Activated B cell treated with CpG ODN at 0.5 μM for 24 hours (primary cell): ENCODE measurements at regions not wholly inside any gene's neighbourhood (a gene's known extent, or its start where the extent isn't known, plus 50 kb on each side); places are given as distances from the start of the nearest gene placed in this dataset.

Source experiments
- ATAC-seq: fragments of 200-7000 bp; cut with Tn5 transposase; one replicate; pipeline ENCODE4 v1.10.0; 2021; ENCODE audit warnings: low read depth, mild to moderate bottlenecking, moderate library complexity
- CTCF ChIA-PET: fragments of 350-600 bp; sonication (Branson Sonifier 250); formaldehyde crosslinking; loops from one replicate; lab custom pipeline; 2021; ENCODE audit warnings: antibody characterized with exemption; lab: Charles Lee
- POLR2A ChIA-PET: fragments of 350-600 bp; sonication (Branson Sonifier 250); formaldehyde crosslinking; loops from one replicate; lab custom pipeline; 2021; ENCODE audit warnings: antibody characterized with exemption; lab: Charles Lee
- DNase-seq: peaks from one replicate; pipeline ENCODE4 v3.0.0; 2022
- H3K27ac Mint-ChIP-seq: one replicate; pipeline ENCODE4 v1.8.0; 2020; ENCODE audit warnings: mixed read lengths
- H3K27me3 Mint-ChIP-seq: one replicate; pipeline ENCODE4 v1.8.0; 2021; ENCODE audit warnings: mixed read lengths
- H3K36me3 Mint-ChIP-seq: one replicate; pipeline ENCODE4 v1.8.0; 2021; ENCODE audit warnings: low read depth, mixed read lengths
- H3K4me1 Mint-ChIP-seq: one replicate; pipeline ENCODE4 v1.8.0; 2021; ENCODE audit warnings: mixed read lengths
- H3K4me3 Mint-ChIP-seq: one replicate; pipeline ENCODE4 v1.8.0; 2020; ENCODE audit warnings: mild to moderate bottlenecking, mixed read lengths
- H3K9me3 Mint-ChIP-seq: one replicate; pipeline ENCODE4 v1.8.0; 2020; ENCODE audit warnings: mixed read lengths
- intact Hi-C: fragments of 100-400 bp; cut with micrococcal nuclease; formaldehyde crosslinking; loops from one replicate; pipeline ENCODE4 v1.15.1; 2024
- TF ChIP-seq, protein P1 (sequence below): fragments of 200-600 bp; IDR thresholded peaks from one replicate; pipeline ENCODE4 v1.8.0; 2022; ENCODE audit warnings: antibody characterized with exemption, mild to moderate bottlenecking

DNA sequence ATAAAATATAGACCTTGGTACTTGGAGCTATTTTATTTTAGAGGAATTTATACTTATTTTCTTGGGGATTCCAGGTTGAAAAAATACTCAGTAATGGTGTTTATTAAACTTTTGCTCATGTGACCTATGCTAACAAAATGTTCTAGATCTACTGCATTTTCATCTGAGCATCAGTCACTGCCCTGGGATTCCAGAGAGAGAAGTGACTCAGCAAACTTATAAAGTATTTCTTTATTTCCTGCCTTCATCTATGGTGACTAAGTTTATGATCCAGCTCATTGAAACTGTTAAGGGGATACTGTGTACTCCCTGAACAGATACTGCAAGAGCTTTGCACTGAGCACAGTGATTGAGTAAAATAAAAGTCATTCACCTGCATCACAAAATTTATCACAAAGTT is 298.5 kb upstream of the CDH18 start:
- no peak overlapping the region for H3K4me3 Mint-ChIP-seq
- ATAC-seq (no peak), DNase-seq (no peak)
- intact Hi-C loops: no loop called here
- no peaks in the 10 kb centered on the region for H3K4me1 Mint-ChIP-seq
- H3K27ac Mint-ChIP-seq: no peak overlapping the region
- peaks cover 3% of the 10 kb centered on the region for H3K9me3 Mint-ChIP-seq
- no peaks in the 10 kb centered on the region for H3K36me3 Mint-ChIP-seq
- TF ChIP-seq, protein P1, sequence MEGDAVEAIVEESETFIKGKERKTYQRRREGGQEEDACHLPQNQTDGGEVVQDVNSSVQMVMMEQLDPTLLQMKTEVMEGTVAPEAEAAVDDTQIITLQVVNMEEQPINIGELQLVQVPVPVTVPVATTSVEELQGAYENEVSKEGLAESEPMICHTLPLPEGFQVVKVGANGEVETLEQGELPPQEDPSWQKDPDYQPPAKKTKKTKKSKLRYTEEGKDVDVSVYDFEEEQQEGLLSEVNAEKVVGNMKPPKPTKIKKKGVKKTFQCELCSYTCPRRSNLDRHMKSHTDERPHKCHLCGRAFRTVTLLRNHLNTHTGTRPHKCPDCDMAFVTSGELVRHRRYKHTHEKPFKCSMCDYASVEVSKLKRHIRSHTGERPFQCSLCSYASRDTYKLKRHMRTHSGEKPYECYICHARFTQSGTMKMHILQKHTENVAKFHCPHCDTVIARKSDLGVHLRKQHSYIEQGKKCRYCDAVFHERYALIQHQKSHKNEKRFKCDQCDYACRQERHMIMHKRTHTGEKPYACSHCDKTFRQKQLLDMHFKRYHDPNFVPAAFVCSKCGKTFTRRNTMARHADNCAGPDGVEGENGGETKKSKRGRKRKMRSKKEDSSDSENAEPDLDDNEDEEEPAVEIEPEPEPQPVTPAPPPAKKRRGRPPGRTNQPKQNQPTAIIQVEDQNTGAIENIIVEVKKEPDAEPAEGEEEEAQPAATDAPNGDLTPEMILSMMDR: no peak
- ChIA-PET POLR2A (no interaction called here), CTCF (no interaction called here)
- H3K27me3 Mint-ChIP-seq: no peaks in the 10 kb centered on the region

DNA sequence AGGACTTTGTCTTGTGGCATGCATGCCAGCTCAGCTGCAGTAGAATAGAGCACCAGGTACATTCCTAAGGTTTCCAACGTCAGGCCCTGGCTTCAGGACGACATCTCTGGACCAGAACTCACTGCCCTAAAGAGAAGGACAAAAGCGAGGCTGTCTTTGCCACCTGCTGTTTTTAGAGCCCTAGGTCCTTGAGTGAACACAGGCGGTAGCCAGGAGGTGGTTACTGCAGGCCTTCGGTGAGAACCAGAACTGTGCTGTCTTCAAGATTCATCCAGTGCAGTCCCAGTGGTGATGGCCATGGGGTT is 288.9 kb upstream of the CDH18 start:
- Mint-ChIP-seq H3K4me3 (no peak overlapping the region), H3K27ac (no peak overlapping the region), H3K36me3 (no peaks in the 10 kb centered on the region), H3K27me3 (no peaks in the 10 kb centered on the region), H3K4me1 (no peaks in the 10 kb centered on the region), H3K9me3 (peaks cover 3% of the 10 kb centered on the region)
- no peak for ATAC-seq
- ChIA-PET POLR2A (no interaction called here), CTCF (no interaction called here)
- TF ChIP-seq, protein P1: no peak
- DNase-seq: no peak
- intact Hi-C loops: no loop called here

DNA sequence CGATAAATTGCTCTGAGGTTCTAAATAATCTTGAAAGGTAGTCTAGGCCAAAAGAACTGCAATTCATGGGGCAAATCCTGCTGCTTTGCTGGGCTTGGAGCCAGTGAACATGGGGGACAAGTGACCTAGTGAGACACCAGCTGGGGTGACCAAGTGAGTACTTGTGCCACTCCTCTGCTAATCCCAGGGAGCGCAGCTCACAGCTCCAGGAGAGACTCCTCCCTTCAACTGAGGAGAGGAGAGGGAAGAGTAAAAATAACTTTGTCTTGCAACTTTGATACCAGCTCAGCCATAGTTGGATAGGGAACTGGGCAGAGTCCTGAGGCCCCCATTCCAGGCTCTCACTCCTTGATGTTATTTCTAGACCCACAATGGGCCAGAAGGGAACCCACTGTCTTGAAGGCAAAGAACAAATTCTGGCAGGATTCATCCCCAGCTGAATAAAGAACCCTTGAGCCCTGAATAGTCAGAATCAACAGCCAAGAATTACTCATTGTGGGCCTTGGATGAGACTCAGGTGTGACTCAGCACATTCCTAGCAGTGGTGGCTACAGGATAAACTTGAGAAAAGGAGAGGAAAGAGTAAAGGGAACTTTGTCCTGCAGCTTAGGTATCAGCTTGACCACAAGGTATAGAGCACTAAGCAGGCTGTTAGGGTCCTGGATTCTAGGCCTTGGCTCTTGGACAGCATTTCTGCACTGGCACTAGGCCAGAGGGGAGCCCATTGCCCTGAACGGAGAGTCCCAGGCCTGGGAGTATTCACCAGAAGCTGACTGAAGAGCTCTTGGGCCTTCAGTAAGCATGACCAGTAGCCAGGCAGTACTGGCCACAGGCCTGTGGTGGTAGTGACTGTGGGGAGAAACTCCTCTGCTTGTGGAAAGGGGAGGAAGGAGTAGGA is 288.3 kb upstream of the CDH18 start:
- no peak for DNase-seq
- ATAC-seq: no peak

DNA sequence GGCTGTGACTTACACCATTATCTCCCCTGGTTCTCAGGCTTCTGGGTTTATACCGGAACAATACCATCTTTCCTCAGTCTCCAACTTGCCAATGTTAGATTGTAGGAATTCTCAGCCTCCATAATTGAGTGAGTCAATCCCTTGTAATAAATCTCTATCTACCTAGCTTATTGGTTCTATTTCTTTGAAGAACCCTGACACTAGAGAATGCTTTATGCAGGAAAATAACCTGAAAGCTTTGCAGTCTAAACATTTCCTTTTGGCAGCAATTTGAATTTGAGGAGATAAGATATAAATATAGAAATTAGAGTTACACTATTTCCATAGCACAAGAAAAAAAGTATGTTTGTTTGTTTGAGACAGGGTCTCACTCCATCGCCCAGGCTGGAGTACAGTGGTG is 278.1 kb upstream of the CDH18 start:
- ChIA-PET CTCF (no interaction called here), POLR2A (no interaction called here)
- Mint-ChIP-seq H3K4me3 (no peak overlapping the region), H3K9me3 (no peaks in the 10 kb centered on the region), H3K36me3 (no peaks in the 10 kb centered on the region), H3K27me3 (no peaks in the 10 kb centered on the region), H3K27ac (no peak overlapping the region), H3K4me1 (no peaks in the 10 kb centered on the region)
- intact Hi-C loops: no loop called here
- no peak for ATAC-seq
- no peak for DNase-seq
- TF ChIP-seq, protein P1: no peak

More for the DNA sequence above, 288.3 kb upstream of the CDH18 start:
- ChIA-PET POLR2A (no interaction called here), CTCF (no interaction called here)
- TF ChIP-seq, protein P1: no peak
- intact Hi-C loops: no loop called here
- Mint-ChIP-seq H3K9me3 (peaks cover 8% of the 10 kb centered on the region), H3K36me3 (no peaks in the 10 kb centered on the region), H3K27me3 (no peaks in the 10 kb centered on the region), H3K4me1 (no peaks in the 10 kb centered on the region), H3K27ac (no peak overlapping the region), H3K4me3 (no peak overlapping the region)

DNA sequence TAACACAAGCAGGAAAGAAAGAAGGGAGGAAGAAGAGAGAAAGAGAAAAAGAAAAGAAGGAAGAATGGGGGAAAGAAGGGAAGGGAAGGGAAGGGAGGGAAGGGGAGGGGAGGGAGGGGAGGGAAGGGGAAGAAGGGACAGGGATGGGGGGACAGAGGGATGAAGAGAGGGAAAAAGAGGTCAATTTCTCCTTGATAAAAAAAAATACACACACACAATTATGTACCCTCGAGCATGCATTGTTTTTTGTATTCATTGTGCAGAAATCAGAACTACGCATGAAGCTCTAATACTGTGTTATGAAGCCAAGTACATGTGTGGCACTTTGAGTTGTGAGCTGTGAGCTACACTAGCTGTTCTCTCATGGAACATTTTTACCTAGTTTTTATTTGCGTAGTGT is 274.9 kb upstream of the CDH18 start:
- intact Hi-C loops: no loop called here
- Mint-ChIP-seq H3K27ac (no peak overlapping the region), H3K9me3 (no peaks in the 10 kb centered on the region), H3K4me3 (no peak overlapping the region), H3K4me1 (no peaks in the 10 kb centered on the region), H3K27me3 (no peaks in the 10 kb centered on the region), H3K36me3 (no peaks in the 10 kb centered on the region)
- DNase-seq: no peak
- ATAC-seq: no peak
- TF ChIP-seq, protein P1: no peak
- ChIA-PET POLR2A (no interaction called here), CTCF (no interaction called here)
